ENCODE measurements at regions not wholly inside any gene's neighbourhood (a gene's known extent, or its start where the extent isn't known, plus 50 kb on each side); places are given as distances from the start of the nearest gene placed in this dataset.

DNA sequence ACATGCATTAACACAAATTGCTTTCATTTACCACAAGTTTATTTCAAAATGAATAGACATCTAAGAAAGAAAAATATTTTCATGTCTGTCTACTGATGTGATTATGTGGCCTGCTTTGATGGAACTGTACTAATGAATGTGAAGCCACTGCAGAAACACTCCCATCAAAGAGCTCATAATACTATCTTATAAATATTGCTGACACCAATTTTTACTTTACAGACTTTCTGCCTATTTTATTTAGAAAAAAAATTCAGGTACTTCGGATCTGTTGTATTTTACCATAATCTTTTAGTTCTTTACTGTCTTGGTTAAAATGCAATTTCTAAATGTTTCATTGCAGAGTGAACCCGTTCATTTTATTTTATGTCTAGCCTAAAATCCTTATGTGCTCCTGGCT is 281.9 kb downstream of the ICE1 start:
- Histone ChIP-seq H3K27me3 (no peaks in the 10 kb centered on the region), H3K9me3 (no peaks in the 10 kb centered on the region), H3K4me1 (peaks cover 0 to 7% (median 0%) of the 10 kb centered on the region in 12 donors), H3K27ac (no peak overlapping the region), H3K4me3 (no peak overlapping the region), H3K36me3 (no peaks in the 10 kb centered on the region)
- ATAC-seq: no peak
- WGBS, 4 donors: 94 to 96% (median 95%) methylated on average over 2 of the region's 2 CpGs
- intact Hi-C loops (cut with DNase I): no loop called here
- DNase-seq: no peak
- TF ChIP-seq, protein P1, sequence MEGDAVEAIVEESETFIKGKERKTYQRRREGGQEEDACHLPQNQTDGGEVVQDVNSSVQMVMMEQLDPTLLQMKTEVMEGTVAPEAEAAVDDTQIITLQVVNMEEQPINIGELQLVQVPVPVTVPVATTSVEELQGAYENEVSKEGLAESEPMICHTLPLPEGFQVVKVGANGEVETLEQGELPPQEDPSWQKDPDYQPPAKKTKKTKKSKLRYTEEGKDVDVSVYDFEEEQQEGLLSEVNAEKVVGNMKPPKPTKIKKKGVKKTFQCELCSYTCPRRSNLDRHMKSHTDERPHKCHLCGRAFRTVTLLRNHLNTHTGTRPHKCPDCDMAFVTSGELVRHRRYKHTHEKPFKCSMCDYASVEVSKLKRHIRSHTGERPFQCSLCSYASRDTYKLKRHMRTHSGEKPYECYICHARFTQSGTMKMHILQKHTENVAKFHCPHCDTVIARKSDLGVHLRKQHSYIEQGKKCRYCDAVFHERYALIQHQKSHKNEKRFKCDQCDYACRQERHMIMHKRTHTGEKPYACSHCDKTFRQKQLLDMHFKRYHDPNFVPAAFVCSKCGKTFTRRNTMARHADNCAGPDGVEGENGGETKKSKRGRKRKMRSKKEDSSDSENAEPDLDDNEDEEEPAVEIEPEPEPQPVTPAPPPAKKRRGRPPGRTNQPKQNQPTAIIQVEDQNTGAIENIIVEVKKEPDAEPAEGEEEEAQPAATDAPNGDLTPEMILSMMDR (IDR thresholded peaks at IDR 0.05): no peak
- TF ChIP-seq POLR2A (IDR thresholded peaks at IDR 0.05): no peak

DNA sequence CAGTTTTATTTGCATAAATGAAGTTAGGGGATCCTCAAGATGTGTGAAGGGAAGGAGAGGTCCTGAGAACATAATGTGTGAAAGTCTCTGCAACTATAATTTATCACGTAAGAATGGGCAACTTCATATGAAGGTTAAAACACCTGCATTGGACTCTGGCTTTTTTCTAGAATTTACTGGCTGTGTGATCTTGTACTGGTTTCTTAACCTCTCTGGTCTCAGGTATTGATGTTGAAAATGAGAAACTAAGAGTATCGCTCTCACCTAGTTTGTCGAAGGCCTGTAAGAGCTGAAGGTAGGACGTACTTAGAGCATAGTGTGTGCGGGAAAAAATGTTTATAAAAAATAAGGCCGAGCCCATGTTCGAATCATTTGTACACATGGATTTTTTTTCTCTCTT is 280.5 kb downstream of the ICE1 start:
- Histone ChIP-seq H3K27me3 (no peaks in the 10 kb centered on the region), H3K4me3 (no peak overlapping the region), H3K9me3 (no peaks in the 10 kb centered on the region), H3K4me1 (peaks cover 0 to 7% (median 0%) of the 10 kb centered on the region in 12 donors), H3K36me3 (no peaks in the 10 kb centered on the region), H3K27ac (no peak overlapping the region)
- DNase-seq: no peak
- ATAC-seq: no peak
- intact Hi-C loops (cut with DNase I): no loop called here
- WGBS, 4 donors: 95 to 96% (median 96%) methylated on average over 7 of the region's 7 CpGs
- TF ChIP-seq POLR2A (IDR thresholded peaks at IDR 0.05): no peak
- TF ChIP-seq, protein P1 (IDR thresholded peaks at IDR 0.05): no peak

DNA sequence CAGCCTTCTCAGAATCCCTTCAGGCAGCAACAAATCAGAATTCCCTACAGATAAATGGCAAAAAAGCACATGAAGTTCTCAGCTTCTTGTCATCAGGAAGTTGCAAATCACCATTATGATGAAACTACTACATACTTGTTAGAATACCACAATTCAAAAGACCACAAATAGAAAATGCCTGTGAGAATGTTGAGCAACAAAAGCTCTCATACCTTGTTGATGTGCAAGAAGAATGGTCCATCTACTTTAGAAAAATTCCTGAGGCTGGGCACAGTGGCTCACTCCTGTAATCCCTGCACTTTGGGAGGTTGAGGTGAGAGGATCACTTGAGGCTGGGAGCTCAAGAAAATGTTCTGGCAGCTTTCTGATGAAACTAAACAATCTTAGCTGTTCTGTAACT is 278.1 kb downstream of the ICE1 start:
- ATAC-seq (no peak), DNase-seq (no peak)
- H3K27ac ChIP-seq: no peak overlapping the region
- TF ChIP-seq POLR2A (IDR thresholded peaks at IDR 0.05): no peak
- TF ChIP-seq, protein P1 (IDR thresholded peaks at IDR 0.05): no peak
- no peaks in the 10 kb centered on the region for H3K27me3 ChIP-seq
- H3K9me3 ChIP-seq: peaks cover 0 to 17% (median 0%) of the 10 kb centered on the region in 12 donors
- no peaks in the 10 kb centered on the region for H3K36me3 ChIP-seq
- no peak overlapping the region for H3K4me3 ChIP-seq
- H3K4me1 ChIP-seq: peaks cover 0 to 7% (median 0%) of the 10 kb centered on the region in 12 donors
- intact Hi-C loops (cut with DNase I): no loop called here

DNA sequence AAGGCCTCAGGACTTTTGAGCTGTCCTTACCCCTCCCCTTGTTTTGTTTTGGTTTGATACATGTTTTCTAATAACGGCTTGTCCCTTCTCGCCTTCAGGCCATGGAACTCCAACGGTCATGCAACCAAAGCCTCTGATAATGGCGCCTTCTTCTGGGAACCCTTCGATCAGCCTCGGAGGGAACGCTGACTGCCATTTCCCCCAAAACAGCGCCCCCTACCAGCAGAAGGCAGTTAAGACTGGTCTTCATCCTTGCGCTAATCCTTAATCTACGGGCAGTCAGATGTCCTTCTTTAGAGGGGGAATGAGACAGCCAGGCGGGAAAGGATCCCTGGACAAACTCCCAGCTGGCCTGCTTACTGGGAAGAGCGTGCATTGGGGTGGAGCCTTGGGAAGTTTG is 276.6 kb downstream of the ICE1 start:
- Histone ChIP-seq H3K4me3 (no peak overlapping the region), H3K27ac (no peak overlapping the region), H3K9me3 (peaks cover 0 to 17% (median 0%) of the 10 kb centered on the region in 12 donors), H3K27me3 (no peaks in the 10 kb centered on the region), H3K4me1 (no peaks in the 10 kb centered on the region), H3K36me3 (no peaks in the 10 kb centered on the region)
- ATAC-seq: no peak
- no peak for DNase-seq
- 84 to 90% (median 88%) methylated on average over 12 of the region's 12 CpGs for whole genome bisulfite sequencing, 4 donors
- intact Hi-C loops (cut with DNase I): no loop called here
- TF ChIP-seq POLR2A (IDR thresholded peaks at IDR 0.05): no peak
- TF ChIP-seq, protein P1 (IDR thresholded peaks at IDR 0.05): peak in 1 of 12 donors; percentile 4

Measured in heart left ventricle (tissue), 16 donors.